SK-N-SH treated with all-trans-retinoic acid at 6 μM for 48 hours (cell line): ENCODE measurements at regions not wholly inside any gene's neighbourhood (a gene's known extent, or its start where the extent isn't known, plus 50 kb on each side); places are given as distances from the start of the nearest gene placed in this dataset.

Experiments
- ATAC-seq: fragments of 200-7000 bp; cut with Tn5 transposase; 3 replicates; pipeline ENCODE4 v1.9.1; 2020; ENCODE audit warnings: mild to moderate bottlenecking, moderate library complexity
- CREB5 ChIP-seq: fragments of 250-450 bp; sonication (Bioruptor Pico); IDR thresholded peaks from 2 replicates; pipeline ENCODE4 v1.5.1; 2020; ENCODE audit warnings: low read depth, mild to moderate bottlenecking, moderate library complexity
- CSDC2 ChIP-seq: fragments of 250-450 bp; sonication (Bioruptor Pico); IDR thresholded peaks from 2 replicates; pipeline ENCODE4 v1.5.0; 2020; ENCODE audit warnings: mild to moderate bottlenecking, moderate library complexity
- CSRNP3 ChIP-seq: fragments of 250-450 bp; sonication (Bioruptor Pico); IDR thresholded peaks from 2 replicates; pipeline ENCODE4 v1.5.1; 2021; ENCODE audit warnings: mild to moderate bottlenecking, moderate library complexity
- ESRRG ChIP-seq: fragments of 250-450 bp; sonication (Bioruptor Pico); IDR thresholded peaks from 2 replicates; pipeline ENCODE4 v1.6.1; 2021; ENCODE audit warnings: mild to moderate bottlenecking
- GLIS3 ChIP-seq: fragments of 250-450 bp; sonication (Bioruptor Pico); IDR thresholded peaks from 2 replicates; pipeline ENCODE4 v1.5.0; 2020; ENCODE audit warnings: mild to moderate bottlenecking, moderate library complexity
- ISL1 ChIP-seq: fragments of 250-450 bp; sonication (Bioruptor Pico); IDR thresholded peaks from 2 replicates; pipeline ENCODE4 v2.1.2; 2022; ENCODE audit warnings: mild to moderate bottlenecking, moderate library complexity
- OSR1 ChIP-seq: fragments of 250-450 bp; sonication (Bioruptor Pico); IDR thresholded peaks from 2 replicates; pipeline ENCODE4 v1.8.0; 2022; ENCODE audit warnings: moderate library complexity, mild to moderate bottlenecking, inconsistent platforms
- POU6F1 ChIP-seq: fragments of 250-450 bp; sonication (Bioruptor Pico); IDR thresholded peaks from 2 replicates; pipeline ENCODE4 v1.8.0; 2021; ENCODE audit warnings: low read depth, mild to moderate bottlenecking, moderate library complexity, borderline replicate concordance
- PPARA ChIP-seq: fragments of 250-450 bp; sonication (Bioruptor Pico); IDR thresholded peaks from 2 replicates; pipeline ENCODE4 v1.5.0; 2020; ENCODE audit warnings: mild to moderate bottlenecking, borderline replicate concordance
- RARB ChIP-seq: fragments of 250-450 bp; sonication (Bioruptor Pico); IDR thresholded peaks from 2 replicates; pipeline ENCODE4 v1.8.0; 2021; ENCODE audit warnings: mild to moderate bottlenecking, moderate library complexity
- SNAI2 ChIP-seq: fragments of 250-450 bp; sonication (Bioruptor Pico); IDR thresholded peaks from 2 replicates; pipeline ENCODE4 v1.5.0; 2020; ENCODE audit warnings: mild to moderate bottlenecking, moderate library complexity
- TCF4 ChIP-seq: fragments of 250-450 bp; sonication (Bioruptor Pico); IDR thresholded peaks from 2 replicates; pipeline ENCODE4 v1.8.0; 2021; ENCODE audit warnings: mild to moderate bottlenecking, moderate library complexity, borderline replicate concordance
- TOX ChIP-seq: fragments of 250-450 bp; sonication (Bioruptor Pico); IDR thresholded peaks from 2 replicates; pipeline ENCODE4 v1.8.0; 2021; ENCODE audit warnings: mild to moderate bottlenecking, moderate library complexity, borderline replicate concordance
- TSHZ2 ChIP-seq: fragments of 250-450 bp; sonication (Bioruptor Pico); IDR thresholded peaks from 2 replicates; pipeline ENCODE4 v1.5.0; 2020; ENCODE audit warnings: mild to moderate bottlenecking, moderate library complexity
- ZC3H10 ChIP-seq: fragments of 250-450 bp; sonication (Bioruptor Pico); IDR thresholded peaks from 2 replicates; pipeline ENCODE4 v1.5.1; 2021; ENCODE audit warnings: mild to moderate bottlenecking, moderate library complexity
- ZFP3 ChIP-seq: fragments of 250-450 bp; sonication (Bioruptor Pico); IDR thresholded peaks from 2 replicates; pipeline ENCODE4 v1.5.0; 2020; ENCODE audit warnings: mild to moderate bottlenecking, moderate library complexity
- ZFP30 ChIP-seq: fragments of 450-650 bp; formaldehyde crosslinking; IDR thresholded peaks from 2 replicates; pipeline ENCODE4 v1.5.0; 2022; ENCODE audit warnings: mild to moderate bottlenecking, moderate library complexity
- ZNF565 ChIP-seq: fragments of 450-650 bp; formaldehyde crosslinking; conservative IDR thresholded peaks from 2 replicates; pipeline ENCODE4 v1.5.0; 2020; ENCODE audit warnings: low read depth, mild to moderate bottlenecking, moderate library complexity
- ZNF70 ChIP-seq: fragments of 450-650 bp; formaldehyde crosslinking; IDR thresholded peaks from 2 replicates; pipeline ENCODE4 v1.5.0; 2020; ENCODE audit warnings: mild to moderate bottlenecking, moderate library complexity
- ZNF8 ChIP-seq: fragments of 450-650 bp; formaldehyde crosslinking; IDR thresholded peaks from 2 replicates; pipeline ENCODE4 v1.5.0; 2020; ENCODE audit warnings: mild to moderate bottlenecking, moderate library complexity

DNA sequence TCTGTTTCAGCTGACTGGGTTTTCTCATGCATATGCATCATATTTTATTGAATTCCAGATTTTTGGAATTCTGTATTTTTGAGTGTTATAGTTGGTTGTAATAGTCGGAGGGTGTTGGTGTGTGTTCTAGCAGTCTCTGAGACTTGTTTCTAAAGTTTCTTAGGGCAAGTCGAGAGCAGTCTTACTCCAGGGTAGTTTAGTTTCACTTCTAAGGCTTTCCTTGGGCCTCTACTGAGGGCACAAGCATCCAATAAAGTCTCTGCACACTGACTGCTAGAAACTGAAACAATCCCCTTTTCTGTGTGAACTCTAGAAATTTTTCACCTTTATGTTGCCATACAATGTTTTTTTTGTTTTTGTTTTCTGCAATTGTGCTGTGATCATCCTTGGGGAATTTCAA lies 663.7 kb upstream of the LRATD1 start:
- no peak for ATAC-seq
- TF ChIP-seq PPARA (CRISPR knock-in tag) (no peak), TSHZ2 (no peak), ZNF8 (CRISPR knock-in tag) (no peak), ZFP3 (CRISPR knock-in tag) (no peak), ZNF70 (no peak), CSRNP3 (CRISPR knock-in tag) (no peak), TOX (CRISPR knock-in tag) (no peak), ZFP30 (CRISPR knock-in tag) (no peak), SNAI2 (CRISPR knock-in tag) (no peak), GLIS3 (no peak), ZNF565 (no peak)

DNA sequence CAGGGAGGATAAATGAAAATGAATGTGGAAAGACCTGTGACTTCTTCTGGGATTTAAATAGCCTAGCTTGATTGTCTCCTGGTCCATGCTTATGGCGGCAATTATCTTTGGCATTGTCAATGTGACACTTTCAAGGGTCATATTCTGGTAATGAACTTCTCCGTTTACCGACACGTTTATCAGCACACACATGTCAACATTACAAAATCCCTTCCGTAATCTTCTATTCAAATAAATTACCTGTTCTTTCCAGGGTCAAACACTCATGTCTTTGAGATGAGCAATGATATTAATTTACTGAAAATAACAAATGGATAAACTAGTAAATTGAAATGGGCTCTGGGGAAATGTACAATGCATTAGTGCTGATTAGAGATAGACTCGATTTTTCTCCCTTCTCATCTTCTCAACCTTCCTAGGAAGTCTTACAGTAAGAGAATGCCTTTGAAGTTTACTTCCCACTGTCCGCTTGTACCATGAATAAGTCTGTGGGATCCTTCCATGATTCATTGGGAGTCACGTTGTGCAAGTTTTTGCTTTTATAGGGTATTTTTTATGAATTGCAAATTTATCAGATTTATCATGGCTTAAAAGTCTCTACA lies 646.3 kb upstream of the LRATD1 start:
- ATAC-seq = no peak
- no peak for TF ChIP-seq SNAI2 (CRISPR knock-in tag)
- TF ChIP-seq OSR1 (CRISPR knock-in tag) = no peak
- no peak for TF ChIP-seq ZNF565
- TF ChIP-seq PPARA (CRISPR knock-in tag) = no peak
- no peak for TF ChIP-seq ZNF70
- no peak for TF ChIP-seq ZFP30 (CRISPR knock-in tag)
- no peak for TF ChIP-seq ISL1 (CRISPR knock-in tag)
- TF ChIP-seq TSHZ2 = no peak
- no peak for TF ChIP-seq CREB5 (CRISPR knock-in tag)
- no peak for TF ChIP-seq ESRRG (CRISPR knock-in tag)
- no peak for TF ChIP-seq CSDC2 (CRISPR knock-in tag)

GRCh38 chr2:13996527-13996926 lies 636.0 kb upstream of the LRATD1 start:
- TF ChIP-seq ESRRG (CRISPR knock-in tag) = no peak
- no peak for TF ChIP-seq SNAI2 (CRISPR knock-in tag)
- TF ChIP-seq CSRNP3 (CRISPR knock-in tag) = no peak
- no peak for TF ChIP-seq CREB5 (CRISPR knock-in tag)
- TF ChIP-seq TCF4 (CRISPR knock-in tag) = no peak
- no peak for TF ChIP-seq ZFP3 (CRISPR knock-in tag)
- no peak for TF ChIP-seq ZC3H10 (CRISPR knock-in tag)
- no peak for TF ChIP-seq ZFP30 (CRISPR knock-in tag)
- TF ChIP-seq GLIS3 = no peak
- no peak for TF ChIP-seq ZNF70
- no peak for TF ChIP-seq ZNF8 (CRISPR knock-in tag)
- TF ChIP-seq PPARA (CRISPR knock-in tag) = no peak
- TF ChIP-seq TOX (CRISPR knock-in tag) = no peak
- no peak for TF ChIP-seq OSR1 (CRISPR knock-in tag)
- no peak for TF ChIP-seq RARB
- no peak for TF ChIP-seq ISL1 (CRISPR knock-in tag)
- no peak for TF ChIP-seq POU6F1 (CRISPR knock-in tag)
- no peak for TF ChIP-seq CSDC2 (CRISPR knock-in tag)
- TF ChIP-seq, all 23 proteins: peak for 0

More at GRCh38 chr2:13996527-13996926, 636.0 kb upstream of the LRATD1 start:
- ATAC-seq = no peak
